Neural progenitor cell (in vitro differentiated cells): ENCODE measurements at regions not wholly inside any gene's neighbourhood (a gene's known extent, or its start where the extent isn't known, plus 50 kb on each side); places are given as distances from the start of the nearest gene placed in this dataset.

Experiments
- EZH2phosphoT487 ChIP-seq: fragments of 200-600 bp; sonication (generic); IDR thresholded peaks from 2 replicates; pipeline ENCODE4 v1.6.1; 2017; ENCODE audit warnings: antibody characterized with exemption
- TF ChIP-seq, protein P1 (sequence below): fragments of 200-600 bp; sonication (generic); IDR thresholded peaks from 2 replicates; pipeline ENCODE4 v1.5.1; 2017; ENCODE audit warnings: antibody characterized with exemption, mild to moderate bottlenecking

- TF ChIP-seq, protein P1, sequence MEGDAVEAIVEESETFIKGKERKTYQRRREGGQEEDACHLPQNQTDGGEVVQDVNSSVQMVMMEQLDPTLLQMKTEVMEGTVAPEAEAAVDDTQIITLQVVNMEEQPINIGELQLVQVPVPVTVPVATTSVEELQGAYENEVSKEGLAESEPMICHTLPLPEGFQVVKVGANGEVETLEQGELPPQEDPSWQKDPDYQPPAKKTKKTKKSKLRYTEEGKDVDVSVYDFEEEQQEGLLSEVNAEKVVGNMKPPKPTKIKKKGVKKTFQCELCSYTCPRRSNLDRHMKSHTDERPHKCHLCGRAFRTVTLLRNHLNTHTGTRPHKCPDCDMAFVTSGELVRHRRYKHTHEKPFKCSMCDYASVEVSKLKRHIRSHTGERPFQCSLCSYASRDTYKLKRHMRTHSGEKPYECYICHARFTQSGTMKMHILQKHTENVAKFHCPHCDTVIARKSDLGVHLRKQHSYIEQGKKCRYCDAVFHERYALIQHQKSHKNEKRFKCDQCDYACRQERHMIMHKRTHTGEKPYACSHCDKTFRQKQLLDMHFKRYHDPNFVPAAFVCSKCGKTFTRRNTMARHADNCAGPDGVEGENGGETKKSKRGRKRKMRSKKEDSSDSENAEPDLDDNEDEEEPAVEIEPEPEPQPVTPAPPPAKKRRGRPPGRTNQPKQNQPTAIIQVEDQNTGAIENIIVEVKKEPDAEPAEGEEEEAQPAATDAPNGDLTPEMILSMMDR, result no peak
- TF ChIP-seq EZH2phosphoT487, result no peak
Observed at GRCh38 chr13:105984236-105984635, 551.2 kb downstream of the EFNB2 start.
